ENCODE measurements at regions not wholly inside any gene's neighbourhood (a gene's known extent, or its start where the extent isn't known, plus 50 kb on each side); places are given as distances from the start of the nearest gene placed in this dataset.

DNA sequence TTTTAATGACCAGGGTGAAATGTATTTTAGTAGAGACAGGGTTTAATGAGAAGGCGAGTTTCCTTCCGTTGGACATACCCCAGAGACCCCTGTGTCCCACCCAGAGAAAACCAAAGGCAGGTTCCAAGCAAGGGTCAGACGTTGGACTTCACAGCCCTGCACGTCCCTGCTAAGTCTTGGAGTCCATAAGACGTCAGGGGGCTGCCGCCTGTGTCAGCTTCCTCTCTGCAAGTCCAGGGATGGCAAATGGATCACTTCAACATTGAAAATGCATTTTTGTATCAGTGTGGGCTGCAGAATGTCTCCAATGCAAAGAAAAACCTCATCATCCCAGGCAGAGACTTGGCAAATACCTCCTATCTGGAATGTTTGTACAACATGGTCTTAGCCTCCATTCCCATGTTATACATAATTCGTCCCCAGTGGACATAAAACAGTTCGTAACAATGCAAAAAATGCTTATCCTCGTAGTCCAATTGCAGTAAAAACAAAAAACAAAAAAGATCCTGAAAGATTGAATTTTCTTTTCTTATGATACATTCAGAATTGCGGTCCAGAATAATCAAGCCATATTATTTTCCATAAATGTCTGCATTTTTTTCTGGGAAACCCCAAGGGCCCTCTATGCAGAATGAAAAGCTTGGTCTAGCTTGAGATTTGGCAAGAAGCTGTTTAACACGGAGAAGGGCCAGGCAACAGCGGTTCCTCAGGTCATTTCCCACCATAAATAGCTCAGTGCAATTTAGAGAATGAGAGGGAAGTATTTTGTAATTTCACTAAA lies 190.9 kb downstream of the SHOX start:
- TF ChIP-seq, protein P1, sequence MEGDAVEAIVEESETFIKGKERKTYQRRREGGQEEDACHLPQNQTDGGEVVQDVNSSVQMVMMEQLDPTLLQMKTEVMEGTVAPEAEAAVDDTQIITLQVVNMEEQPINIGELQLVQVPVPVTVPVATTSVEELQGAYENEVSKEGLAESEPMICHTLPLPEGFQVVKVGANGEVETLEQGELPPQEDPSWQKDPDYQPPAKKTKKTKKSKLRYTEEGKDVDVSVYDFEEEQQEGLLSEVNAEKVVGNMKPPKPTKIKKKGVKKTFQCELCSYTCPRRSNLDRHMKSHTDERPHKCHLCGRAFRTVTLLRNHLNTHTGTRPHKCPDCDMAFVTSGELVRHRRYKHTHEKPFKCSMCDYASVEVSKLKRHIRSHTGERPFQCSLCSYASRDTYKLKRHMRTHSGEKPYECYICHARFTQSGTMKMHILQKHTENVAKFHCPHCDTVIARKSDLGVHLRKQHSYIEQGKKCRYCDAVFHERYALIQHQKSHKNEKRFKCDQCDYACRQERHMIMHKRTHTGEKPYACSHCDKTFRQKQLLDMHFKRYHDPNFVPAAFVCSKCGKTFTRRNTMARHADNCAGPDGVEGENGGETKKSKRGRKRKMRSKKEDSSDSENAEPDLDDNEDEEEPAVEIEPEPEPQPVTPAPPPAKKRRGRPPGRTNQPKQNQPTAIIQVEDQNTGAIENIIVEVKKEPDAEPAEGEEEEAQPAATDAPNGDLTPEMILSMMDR (IDR thresholded peaks at IDR 0.05; ENCODE audit: low read depth, low read length, poor library complexity, severe bottlenecking) = no peak
- no peak for TF ChIP-seq EZH2phosphoT487 (IDR thresholded peaks at IDR 0.05; ENCODE audit: borderline replicate concordance, low read length)

All from DOHH2 (cell line).